PC-9 (cell line): ENCODE measurements at regions not wholly inside any gene's neighbourhood (a gene's known extent, or its start where the extent isn't known, plus 50 kb on each side); places are given as distances from the start of the nearest gene placed in this dataset.

ENCODE experiments used
- CTCF ChIP-seq: fragments of 200-600 bp; sonication (generic); conservative IDR thresholded peaks from 2 replicates; pipeline ENCODE4 v1.6.1; 2017; ENCODE audit warnings: mixed run types, antibody characterized with exemption, mild to moderate bottlenecking, moderate library complexity
- EZH2 ChIP-seq: fragments of 200-600 bp; sonication (generic); IDR thresholded peaks from 2 replicates; pipeline ENCODE4 v1.8.0; 2017; ENCODE audit warnings: antibody characterized with exemption, low read depth

DNA sequence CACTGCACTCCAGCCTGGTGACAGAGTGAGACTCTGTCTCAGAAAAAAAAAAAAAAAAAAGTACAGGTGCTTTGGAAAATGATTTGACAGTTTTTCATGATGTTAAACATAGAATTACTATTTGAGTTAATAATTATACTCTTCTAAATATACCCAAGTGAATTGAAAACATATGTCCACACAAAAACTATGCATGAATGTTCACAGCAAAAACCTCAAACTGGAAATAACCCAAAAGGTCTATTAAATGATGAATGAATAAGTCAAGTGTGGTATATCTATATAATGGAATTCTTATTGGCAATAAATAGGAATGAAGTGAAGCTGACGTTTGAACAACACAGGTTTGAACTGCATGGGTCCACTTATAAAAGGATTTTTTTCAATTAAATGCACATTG, 207.2 kb upstream of the DAB2 start:
- TF ChIP-seq CTCF (no peak), EZH2 (no peak)
